Panc1 (cell line): ENCODE measurements at regions not wholly inside any gene's neighbourhood (a gene's known extent, or its start where the extent isn't known, plus 50 kb on each side); places are given as distances from the start of the nearest gene placed in this dataset.

Experiments used
- CTCF ChIP-seq: fragments of 450-650 bp; IDR thresholded peaks from 2 replicates; pipeline ENCODE4 v1.5.1; 2017; ENCODE audit warnings: mild to moderate bottlenecking
- POLR2AphosphoS5 ChIP-seq: IDR thresholded peaks from 2 replicates; pipeline ENCODE4 v1.6.1; 2012; ENCODE audit warnings: mild to moderate bottlenecking, low read depth, low read length, moderate library complexity
- REST ChIP-seq, 2 experiments: IDR thresholded peaks; 2 replicates each; pipeline ENCODE4 v1.6.1; 2011 to 2012; ENCODE audit warnings: low read depth in 2 of 2, control low read depth in 1 of 2, low read length in 1 of 2, mild to moderate bottlenecking in 1 of 2, moderate library complexity in 1 of 2; ENCODE audit not compliant: insufficient read depth in 1 of 2

- no peak for TF ChIP-seq CTCF
- no peak for TF ChIP-seq REST (IDR thresholded peaks at IDR 0.05; ENCODE audit: insufficient read depth in 1 of 2, low read depth in 2 of 2, low read length in 1 of 2)
- TF ChIP-seq POLR2AphosphoS5, result no peak
Observed at GRCh38 chr4:72983709-72984108, 85.8 kb downstream of the COX18 start.
